Thoracic aorta (tissue), 2 donors: ENCODE measurements at regions not wholly inside any gene's neighbourhood (a gene's known extent, or its start where the extent isn't known, plus 50 kb on each side); places are given as distances from the start of the nearest gene placed in this dataset.
"Not testable (repeated sequence)": the region's sequence is repeated elsewhere in the genome, so short reads cannot be mapped to it uniquely, and the experiment has no call there.

Source experiments
- ATAC-seq: fragments of 150-250 bp; one replicate; pipeline ENCODE4 v1.8.0; 2017; ENCODE audit warnings: low read depth; ENCODE audit not compliant: insufficient number of reproducible peaks, low FRiP score
- DNase-seq: peaks from one replicate; pipeline ENCODE4 v3.0.0-alpha.2; 2020; ENCODE audit warnings: low spot score
- H3K27ac ChIP-seq, 2 donors: fragments of 200-600 bp; sonication (generic); 1 replicate in 1 of 2; 2 replicates in 1 of 2; pipeline ENCODE4 v1.5.1; 2016; ENCODE audit warnings: mild to moderate bottlenecking in 2 of 2, moderate library complexity in 2 of 2
- H3K27me3 ChIP-seq: fragments of 200-600 bp; sonication (generic); replicated peaks from 2 replicates; pipeline ENCODE4 v1.6.0; 2016; ENCODE audit warnings: mild to moderate bottlenecking; ENCODE audit not compliant: insufficient read depth
- H3K36me3 ChIP-seq: fragments of 200-600 bp; sonication (generic); one replicate; pipeline ENCODE4 v1.5.1; 2016
- H3K4me1 ChIP-seq, 2 donors: fragments of 200-600 bp; sonication (generic); 1 replicate in 1 of 2; 2 replicates in 1 of 2; pipeline versions ENCODE4 v1.5.1 to v1.6.0; 2016; ENCODE audit warnings: low read depth in 2 of 2, mild to moderate bottlenecking in 1 of 2; ENCODE audit not compliant: control insufficient read depth in 1 of 2
- H3K4me3 ChIP-seq: fragments of 200-600 bp; sonication (generic); 2 replicates; pipeline ENCODE4 v1.5.1; 2016; ENCODE audit warnings: mild to moderate bottlenecking
- H3K9me3 ChIP-seq: fragments of 200-600 bp; sonication (generic); 2 replicates; pipeline ENCODE4 v1.5.1; 2016
- CTCF ChIP-seq: fragments of 200-600 bp; sonication (generic); IDR thresholded peaks from one replicate; pipeline ENCODE4 v1.5.1; 2019; ENCODE audit warnings: antibody characterized with exemption

- H3K9me3 ChIP-seq: peaks cover 6% of the 10 kb centered on the region
- no peak for DNase-seq
- H3K36me3 ChIP-seq: no peaks in the 10 kb centered on the region
- no peak overlapping the region for H3K27ac ChIP-seq
- no peak overlapping the region for H3K4me3 ChIP-seq
- H3K4me1 ChIP-seq: no peaks in the 10 kb centered on the region
- H3K27me3 ChIP-seq: no peaks in the 10 kb centered on the region
- ATAC-seq: no peak
- no peak for TF ChIP-seq CTCF
Observed at GRCh38 chr6:9233686-9234085, 798.3 kb upstream of the SLC35B3 start.

GRCh38 chr6:9233226-9233625, 797.9 kb upstream of the SLC35B3 start:
- Histone ChIP-seq H3K27ac (no peak overlapping the region), H3K9me3 (peaks cover 6% of the 10 kb centered on the region), H3K27me3 (no peaks in the 10 kb centered on the region), H3K4me1 (no peaks in the 10 kb centered on the region), H3K4me3 (no peak overlapping the region), H3K36me3 (no peaks in the 10 kb centered on the region)
- ATAC-seq: no peak
- no peak for DNase-seq
- no peak for TF ChIP-seq CTCF

- H3K36me3 ChIP-seq: no peaks in the 10 kb centered on the region
- no peak for TF ChIP-seq CTCF
- DNase-seq (no peak), ATAC-seq (no peak)
- no peaks in the 10 kb centered on the region for H3K9me3 ChIP-seq
- H3K4me3 ChIP-seq: no peak overlapping the region
- no peaks in the 10 kb centered on the region for H3K4me1 ChIP-seq
- H3K27me3 ChIP-seq: no peaks in the 10 kb centered on the region
- H3K27ac ChIP-seq: no peak overlapping the region
Observed at GRCh38 chr6:9225441-9225871, 790.1 kb upstream of the SLC35B3 start.

- H3K27me3 ChIP-seq: no peaks in the 10 kb centered on the region
- DNase-seq: no peak
- H3K4me1 ChIP-seq: no peaks in the 10 kb centered on the region
- no peak overlapping the region for H3K4me3 ChIP-seq
- ATAC-seq: no peak
- TF ChIP-seq CTCF: no peak
- no peaks in the 10 kb centered on the region for H3K36me3 ChIP-seq
- H3K9me3 ChIP-seq: no peaks in the 10 kb centered on the region
- no peak overlapping the region for H3K27ac ChIP-seq
Observed at GRCh38 chr6:9224539-9224938, 789.2 kb upstream of the SLC35B3 start.

- ATAC-seq, H3K4me3 ChIP-seq, H3K4me1 ChIP-seq, H3K9me3 ChIP-seq, H3K27ac ChIP-seq, DNase-seq, H3K36me3 ChIP-seq, H3K27me3 ChIP-seq: not testable (repeated sequence)
Observed at GRCh38 chr6:9213717-9214116, 778.4 kb upstream of the SLC35B3 start.

- Histone ChIP-seq H3K27ac (no peak overlapping the region), H3K9me3 (no peaks in the 10 kb centered on the region), H3K4me1 (no peaks in the 10 kb centered on the region), H3K27me3 (no peaks in the 10 kb centered on the region), H3K36me3 (no peaks in the 10 kb centered on the region), H3K4me3 (no peak overlapping the region)
- no peak for TF ChIP-seq CTCF
- DNase-seq: no peak
- no peak for ATAC-seq
Observed at GRCh38 chr6:9208966-9209365, 773.6 kb upstream of the SLC35B3 start.
